ENCODE measurements at regions not wholly inside any gene's neighbourhood (a gene's known extent, or its start where the extent isn't known, plus 50 kb on each side); places are given as distances from the start of the nearest gene placed in this dataset.

DNA sequence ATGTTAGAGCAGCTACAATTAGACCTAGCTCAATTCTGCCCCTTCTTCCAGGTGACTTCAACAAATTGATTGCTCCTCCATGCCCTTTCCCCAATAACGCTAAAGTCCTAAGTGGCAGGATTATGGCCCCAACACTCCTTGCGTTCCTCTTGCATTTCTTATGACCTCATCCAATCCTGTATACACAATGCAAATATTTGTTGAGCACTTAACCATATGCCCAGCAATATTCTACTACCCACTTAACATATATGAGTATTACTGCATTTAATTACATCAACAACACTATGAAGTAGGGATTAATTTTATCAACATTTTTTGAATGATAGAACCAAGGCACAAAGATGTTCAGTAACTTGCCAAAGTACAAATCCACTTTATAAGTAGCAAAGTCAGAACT, 54.2 kb upstream of the ACVR2A start:
- ChIA-PET POLR2A (no interaction called here), CTCF (no interaction called here), RAD21 (ENCODE audit: low non-redundant PET in 1 of 2, low total read pairs in 2 of 2, uncharacterized antibody in 2 of 2, unreplicated experiment in 2 of 2) (no interaction called here)
- Histone ChIP-seq H3K4me2 (ENCODE audit: low read length) (no peak overlapping the region), H3K79me2 (ENCODE audit: insufficient read depth, low read length) (no peaks in the 10 kb centered on the region), H3K9ac (ENCODE audit: low read length) (no peak overlapping the region), H3K27ac (ENCODE audit: low read depth, low read length) (no peak overlapping the region), H4K20me1 (ENCODE audit: insufficient read depth) (no peaks in the 10 kb centered on the region), H2AFZ (ENCODE audit: low read depth, low read length, poor library complexity, severe bottlenecking) (no peak overlapping the region), H3K36me3 (ENCODE audit: control insufficient read depth in 1 of 2, insufficient read depth in 2 of 2, low read length in 2 of 2) (no peaks in the 10 kb centered on the region), H3K4me3 (replicated peaks in 1 of 2; ENCODE audit: low read depth in 1 of 2, low read length in 2 of 2) (no peak overlapping the region), H3K27me3 (ENCODE audit: insufficient read depth, low read length) (no peaks in the 10 kb centered on the region), H3K9me3 (ENCODE audit: control insufficient read depth in 1 of 2, insufficient read depth in 1 of 2, low read depth in 1 of 2, low read length in 2 of 2) (no peaks in the 10 kb centered on the region), H3K9me2 (ENCODE audit: insufficient read depth) (no peaks in the 10 kb centered on the region), H3K4me1 (ENCODE audit: control insufficient read depth in 1 of 2, insufficient read depth in 2 of 2, low read length in 2 of 2) (no peaks in the 10 kb centered on the region)
- intact Hi-C loops (cut with micrococcal nuclease), result no loop called here
- no peak for ATAC-seq
- BruUV-seq (replicated peaks), result no TSS peak
- TF ChIP-seq, protein P1, sequence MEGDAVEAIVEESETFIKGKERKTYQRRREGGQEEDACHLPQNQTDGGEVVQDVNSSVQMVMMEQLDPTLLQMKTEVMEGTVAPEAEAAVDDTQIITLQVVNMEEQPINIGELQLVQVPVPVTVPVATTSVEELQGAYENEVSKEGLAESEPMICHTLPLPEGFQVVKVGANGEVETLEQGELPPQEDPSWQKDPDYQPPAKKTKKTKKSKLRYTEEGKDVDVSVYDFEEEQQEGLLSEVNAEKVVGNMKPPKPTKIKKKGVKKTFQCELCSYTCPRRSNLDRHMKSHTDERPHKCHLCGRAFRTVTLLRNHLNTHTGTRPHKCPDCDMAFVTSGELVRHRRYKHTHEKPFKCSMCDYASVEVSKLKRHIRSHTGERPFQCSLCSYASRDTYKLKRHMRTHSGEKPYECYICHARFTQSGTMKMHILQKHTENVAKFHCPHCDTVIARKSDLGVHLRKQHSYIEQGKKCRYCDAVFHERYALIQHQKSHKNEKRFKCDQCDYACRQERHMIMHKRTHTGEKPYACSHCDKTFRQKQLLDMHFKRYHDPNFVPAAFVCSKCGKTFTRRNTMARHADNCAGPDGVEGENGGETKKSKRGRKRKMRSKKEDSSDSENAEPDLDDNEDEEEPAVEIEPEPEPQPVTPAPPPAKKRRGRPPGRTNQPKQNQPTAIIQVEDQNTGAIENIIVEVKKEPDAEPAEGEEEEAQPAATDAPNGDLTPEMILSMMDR (IDR thresholded peaks at IDR 0.05 in 2 of 3, conservative IDR thresholded peaks at IDR 0.05 in 1 of 3; ENCODE audit: borderline replicate concordance in 1 of 3, insufficient read depth in 1 of 3, low read depth in 2 of 3, low read length in 2 of 3), result no peak
- TF ChIP-seq CEBPB (IDR thresholded peaks at IDR 0.05; ENCODE audit: low read depth) (no peak), JUND (IDR thresholded peaks at IDR 0.05) (no peak), SIN3A (IDR thresholded peaks at IDR 0.05; ENCODE audit: low read depth) (no peak), POLR2A (IDR thresholded peaks at IDR 0.05; ENCODE audit: borderline replicate concordance, extremely low read depth, insufficient read depth, insufficient read length) (no peak)
- TF ChIP-seq, protein P2, sequence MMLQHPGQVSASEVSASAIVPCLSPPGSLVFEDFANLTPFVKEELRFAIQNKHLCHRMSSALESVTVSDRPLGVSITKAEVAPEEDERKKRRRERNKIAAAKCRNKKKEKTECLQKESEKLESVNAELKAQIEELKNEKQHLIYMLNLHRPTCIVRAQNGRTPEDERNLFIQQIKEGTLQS (IDR thresholded peaks at IDR 0.05), result no peak
- TF ChIP-seq, protein P3, sequence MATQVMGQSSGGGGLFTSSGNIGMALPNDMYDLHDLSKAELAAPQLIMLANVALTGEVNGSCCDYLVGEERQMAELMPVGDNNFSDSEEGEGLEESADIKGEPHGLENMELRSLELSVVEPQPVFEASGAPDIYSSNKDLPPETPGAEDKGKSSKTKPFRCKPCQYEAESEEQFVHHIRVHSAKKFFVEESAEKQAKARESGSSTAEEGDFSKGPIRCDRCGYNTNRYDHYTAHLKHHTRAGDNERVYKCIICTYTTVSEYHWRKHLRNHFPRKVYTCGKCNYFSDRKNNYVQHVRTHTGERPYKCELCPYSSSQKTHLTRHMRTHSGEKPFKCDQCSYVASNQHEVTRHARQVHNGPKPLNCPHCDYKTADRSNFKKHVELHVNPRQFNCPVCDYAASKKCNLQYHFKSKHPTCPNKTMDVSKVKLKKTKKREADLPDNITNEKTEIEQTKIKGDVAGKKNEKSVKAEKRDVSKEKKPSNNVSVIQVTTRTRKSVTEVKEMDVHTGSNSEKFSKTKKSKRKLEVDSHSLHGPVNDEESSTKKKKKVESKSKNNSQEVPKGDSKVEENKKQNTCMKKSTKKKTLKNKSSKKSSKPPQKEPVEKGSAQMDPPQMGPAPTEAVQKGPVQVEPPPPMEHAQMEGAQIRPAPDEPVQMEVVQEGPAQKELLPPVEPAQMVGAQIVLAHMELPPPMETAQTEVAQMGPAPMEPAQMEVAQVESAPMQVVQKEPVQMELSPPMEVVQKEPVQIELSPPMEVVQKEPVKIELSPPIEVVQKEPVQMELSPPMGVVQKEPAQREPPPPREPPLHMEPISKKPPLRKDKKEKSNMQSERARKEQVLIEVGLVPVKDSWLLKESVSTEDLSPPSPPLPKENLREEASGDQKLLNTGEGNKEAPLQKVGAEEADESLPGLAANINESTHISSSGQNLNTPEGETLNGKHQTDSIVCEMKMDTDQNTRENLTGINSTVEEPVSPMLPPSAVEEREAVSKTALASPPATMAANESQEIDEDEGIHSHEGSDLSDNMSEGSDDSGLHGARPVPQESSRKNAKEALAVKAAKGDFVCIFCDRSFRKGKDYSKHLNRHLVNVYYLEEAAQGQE (IDR thresholded peaks at IDR 0.05; ENCODE audit: low read depth), result no peak
- no peak for DNase-seq (ENCODE audit: low read depth, low spot score)
